GM23338 (cell line): ENCODE measurements at regions not wholly inside any gene's neighbourhood (a gene's known extent, or its start where the extent isn't known, plus 50 kb on each side); places are given as distances from the start of the nearest gene placed in this dataset.
A peak's percentile ranks its signal among the peaks of the same experiment; 100 is the strongest.

ENCODE experiments used
- ATAC-seq: fragments of 200-7000 bp; cut with Tn5 transposase; 3 replicates; pipeline ENCODE4 v1.9.1; 2020
- DNase-seq: peaks from one replicate; pipeline ENCODE4 v3.0.0-alpha.2; 2015; ENCODE audit warnings: low spot score
- H2AFZ ChIP-seq: fragments of 200-600 bp; sonication (generic); 2 replicates; pipeline ENCODE4 v1.8.0; 2016; ENCODE audit warnings: antibody characterized with exemption, mild to moderate bottlenecking, moderate library complexity
- H3F3A ChIP-seq: fragments of 200-600 bp; sonication (generic); replicated peaks from 2 replicates; pipeline ENCODE4 v1.8.0; 2017; ENCODE audit warnings: antibody characterized with exemption, mixed run types, low read depth
- H3K27ac ChIP-seq: fragments of 200-600 bp; sonication (generic); 2 replicates; pipeline ENCODE4 v1.6.1; 2016; ENCODE audit warnings: low read depth
- H3K27me3 ChIP-seq: fragments of 200-600 bp; sonication (generic); 2 replicates; pipeline ENCODE4 v1.8.0; 2016; ENCODE audit warnings: mild to moderate bottlenecking, mixed run types, moderate library complexity; ENCODE audit not compliant: insufficient read depth
- H3K36me3 ChIP-seq: fragments of 200-600 bp; sonication (generic); 2 replicates; pipeline ENCODE4 v1.8.0; 2016; ENCODE audit warnings: mild to moderate bottlenecking; ENCODE audit not compliant: insufficient read depth
- H3K4me1 ChIP-seq: fragments of 200-600 bp; sonication (generic); 2 replicates; pipeline ENCODE4 v1.8.0; 2016; ENCODE audit warnings: mild to moderate bottlenecking, moderate library complexity; ENCODE audit not compliant: insufficient read depth
- H3K4me2 ChIP-seq: fragments of 200-600 bp; sonication (generic); 2 replicates; pipeline ENCODE4 v1.7.1; 2017; ENCODE audit warnings: mixed run types
- H3K4me3 ChIP-seq: fragments of 200-600 bp; sonication (generic); 2 replicates; pipeline ENCODE4 v1.6.1; 2016; ENCODE audit warnings: mixed run types
- H3K79me2 ChIP-seq: fragments of 200-600 bp; sonication (generic); replicated peaks from 2 replicates; pipeline ENCODE4 v1.8.0; 2017; ENCODE audit warnings: mild to moderate bottlenecking; ENCODE audit not compliant: insufficient read depth
- H3K9me2 ChIP-seq: fragments of 200-600 bp; sonication (generic); 2 replicates; pipeline ENCODE4 v1.8.0; 2017; ENCODE audit not compliant: insufficient read depth
- H4K20me1 ChIP-seq: fragments of 200-600 bp; sonication (generic); replicated peaks from 2 replicates; pipeline ENCODE4 v1.8.0; 2017; ENCODE audit warnings: mild to moderate bottlenecking; ENCODE audit not compliant: insufficient read depth
- H3K27ac Mint-ChIP-seq: 2 replicates; pipeline ENCODE4 v1.8.0; 2020; ENCODE audit warnings: inconsistent platforms, mild to moderate bottlenecking, moderate library complexity, mixed read lengths
- H3K27me3 Mint-ChIP-seq: 3 replicates; pipeline ENCODE4 v1.8.0; 2022; ENCODE audit warnings: low read depth, mild to moderate bottlenecking, moderate library complexity, mixed read lengths, inconsistent platforms; ENCODE audit not compliant: insufficient read depth, poor library complexity
- H3K36me3 Mint-ChIP-seq: 3 replicates; pipeline ENCODE4 v1.8.0; 2021; ENCODE audit warnings: low read depth, mild to moderate bottlenecking, inconsistent platforms, moderate library complexity, mixed read lengths
- H3K4me1 Mint-ChIP-seq: 3 replicates; pipeline ENCODE4 v1.8.0; 2020; ENCODE audit warnings: mild to moderate bottlenecking, inconsistent platforms, mixed read lengths
- H3K4me3 Mint-ChIP-seq: 3 replicates; pipeline ENCODE4 v1.8.0; 2021; ENCODE audit warnings: moderate library complexity, mild to moderate bottlenecking, inconsistent platforms, mixed read lengths
- H3K9me3 Mint-ChIP-seq: 3 replicates; pipeline ENCODE4 v1.8.0; 2020; ENCODE audit warnings: moderate library complexity, mild to moderate bottlenecking, inconsistent platforms, mixed read lengths
- CREB1 ChIP-seq: fragments of 250-450 bp; sonication (Bioruptor Pico); IDR thresholded peaks from 2 replicates; pipeline ENCODE4 v1.5.0; 2020; ENCODE audit warnings: low read depth, mild to moderate bottlenecking, moderate library complexity
- ETS1 ChIP-seq: IDR thresholded peaks from 2 replicates; pipeline ENCODE4 v1.6.1; 2016; ENCODE audit warnings: antibody characterized with exemption
- EZH2 ChIP-seq: fragments of 200-600 bp; sonication (generic); IDR thresholded peaks from one replicate; pipeline ENCODE4 v1.8.0; 2017; ENCODE audit warnings: antibody characterized with exemption, mild to moderate bottlenecking, low read depth; ENCODE audit not compliant: unreplicated experiment
- EZH2phosphoT487 ChIP-seq: fragments of 200-600 bp; sonication (generic); IDR thresholded peaks from one replicate; pipeline ENCODE4 v1.8.1; 2018; ENCODE audit warnings: antibody characterized with exemption; ENCODE audit not compliant: unreplicated experiment
- JUNB ChIP-seq: IDR thresholded peaks from one replicate; pipeline ENCODE4 v1.6.1; 2016; ENCODE audit warnings: antibody characterized with exemption; ENCODE audit not compliant: unreplicated experiment
- NANOG ChIP-seq: IDR thresholded peaks from 2 replicates; pipeline ENCODE4 v1.6.1; 2016; ENCODE audit warnings: antibody characterized with exemption, borderline replicate concordance
- POLR2AphosphoS5 ChIP-seq: IDR thresholded peaks from 2 replicates; pipeline ENCODE4 v1.6.1; 2016; ENCODE audit warnings: antibody characterized with exemption, low read depth
- REST ChIP-seq: IDR thresholded peaks from one replicate; pipeline ENCODE4 v1.6.1; 2018; ENCODE audit warnings: antibody characterized with exemption; ENCODE audit not compliant: unreplicated experiment
- STAT1 ChIP-seq: IDR thresholded peaks from one replicate; pipeline ENCODE4 v1.6.1; 2016; ENCODE audit warnings: antibody characterized with exemption; ENCODE audit not compliant: unreplicated experiment
- ZNF114 ChIP-seq: fragments of 250-450 bp; sonication (Bioruptor Pico); IDR thresholded peaks from 2 replicates; pipeline ENCODE4 v1.5.0; 2020; ENCODE audit warnings: mild to moderate bottlenecking, moderate library complexity
- ZNF331 ChIP-seq: fragments of 250-450 bp; sonication (Bioruptor Pico); IDR thresholded peaks from 2 replicates; pipeline ENCODE4 v1.5.0; 2020; ENCODE audit warnings: low read depth, mild to moderate bottlenecking, moderate library complexity
- ZNF462 ChIP-seq: fragments of 250-450 bp; sonication (Bioruptor Pico); IDR thresholded peaks from 2 replicates; pipeline ENCODE4 v1.5.0; 2020; ENCODE audit warnings: mild to moderate bottlenecking, moderate library complexity
- TF ChIP-seq, protein P1 (sequence below), 2 experiments: fragments of 200-600 bp in 1 of 2; sonication (generic) in 1 of 2; conservative IDR thresholded peaks; 2 replicates each; pipeline versions ENCODE4 v1.5.1 to v1.6.1; 2016 to 2017; ENCODE audit warnings: antibody characterized with exemption in 2 of 2, low read depth in 2 of 2, mild to moderate bottlenecking in 2 of 2, moderate library complexity in 1 of 2

- Mint-ChIP-seq H3K9me3 (no peaks in the 10 kb centered on the region; the same call in 1 of the 3 replicates), H3K27me3 (peaks cover 4% of the 10 kb centered on the region), H3K4me1 (peaks cover 7% of the 10 kb centered on the region), H3K27ac (no peak overlapping the region), H3K4me3 (no peak overlapping the region), H3K36me3 (no peaks in the 10 kb centered on the region)
- Histone ChIP-seq H4K20me1 (no peaks in the 10 kb centered on the region), H3K79me2 (no peaks in the 10 kb centered on the region), H3K27me3 (no peaks in the 10 kb centered on the region), H3K4me3 (no peak overlapping the region), H3K36me3 (no peaks in the 10 kb centered on the region), H3K4me1 (no peaks in the 10 kb centered on the region), H3K4me2 (0 out of 2 replicates have a peak overlapping the region, but pooled peaks have one; percentile 20), H2AFZ (no peak overlapping the region), H3K27ac (no peak overlapping the region), H3K9me2 (peaks cover 4% of the 10 kb centered on the region; the same call in 1 of the 2 replicates), H3F3A (no peaks in the 10 kb centered on the region)
- ATAC-seq (peak; percentile 71), DNase-seq (no peak)
- TF ChIP-seq POLR2AphosphoS5 (no peak), CREB1 (CRISPR knock-in tag) (no peak), EZH2 (no peak), REST (no peak), ZNF114 (CRISPR knock-in tag) (no peak), ETS1 (no peak), ZNF462 (CRISPR knock-in tag) (no peak), NANOG (no peak), JUNB (no peak), STAT1 (no peak), ZNF331 (no peak), EZH2phosphoT487 (no peak)
- TF ChIP-seq, protein P1, sequence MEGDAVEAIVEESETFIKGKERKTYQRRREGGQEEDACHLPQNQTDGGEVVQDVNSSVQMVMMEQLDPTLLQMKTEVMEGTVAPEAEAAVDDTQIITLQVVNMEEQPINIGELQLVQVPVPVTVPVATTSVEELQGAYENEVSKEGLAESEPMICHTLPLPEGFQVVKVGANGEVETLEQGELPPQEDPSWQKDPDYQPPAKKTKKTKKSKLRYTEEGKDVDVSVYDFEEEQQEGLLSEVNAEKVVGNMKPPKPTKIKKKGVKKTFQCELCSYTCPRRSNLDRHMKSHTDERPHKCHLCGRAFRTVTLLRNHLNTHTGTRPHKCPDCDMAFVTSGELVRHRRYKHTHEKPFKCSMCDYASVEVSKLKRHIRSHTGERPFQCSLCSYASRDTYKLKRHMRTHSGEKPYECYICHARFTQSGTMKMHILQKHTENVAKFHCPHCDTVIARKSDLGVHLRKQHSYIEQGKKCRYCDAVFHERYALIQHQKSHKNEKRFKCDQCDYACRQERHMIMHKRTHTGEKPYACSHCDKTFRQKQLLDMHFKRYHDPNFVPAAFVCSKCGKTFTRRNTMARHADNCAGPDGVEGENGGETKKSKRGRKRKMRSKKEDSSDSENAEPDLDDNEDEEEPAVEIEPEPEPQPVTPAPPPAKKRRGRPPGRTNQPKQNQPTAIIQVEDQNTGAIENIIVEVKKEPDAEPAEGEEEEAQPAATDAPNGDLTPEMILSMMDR (conservative IDR thresholded peaks at IDR 0.05; ENCODE audit: low read depth in 2 of 2) = no peak
These were observed 417.3 kb downstream of the RPS24 start for GRCh38 chr10:78450807-78451485.
